ENCODE measurements at regions not wholly inside any gene's neighbourhood (a gene's known extent, or its start where the extent isn't known, plus 50 kb on each side); places are given as distances from the start of the nearest gene placed in this dataset.

DNA sequence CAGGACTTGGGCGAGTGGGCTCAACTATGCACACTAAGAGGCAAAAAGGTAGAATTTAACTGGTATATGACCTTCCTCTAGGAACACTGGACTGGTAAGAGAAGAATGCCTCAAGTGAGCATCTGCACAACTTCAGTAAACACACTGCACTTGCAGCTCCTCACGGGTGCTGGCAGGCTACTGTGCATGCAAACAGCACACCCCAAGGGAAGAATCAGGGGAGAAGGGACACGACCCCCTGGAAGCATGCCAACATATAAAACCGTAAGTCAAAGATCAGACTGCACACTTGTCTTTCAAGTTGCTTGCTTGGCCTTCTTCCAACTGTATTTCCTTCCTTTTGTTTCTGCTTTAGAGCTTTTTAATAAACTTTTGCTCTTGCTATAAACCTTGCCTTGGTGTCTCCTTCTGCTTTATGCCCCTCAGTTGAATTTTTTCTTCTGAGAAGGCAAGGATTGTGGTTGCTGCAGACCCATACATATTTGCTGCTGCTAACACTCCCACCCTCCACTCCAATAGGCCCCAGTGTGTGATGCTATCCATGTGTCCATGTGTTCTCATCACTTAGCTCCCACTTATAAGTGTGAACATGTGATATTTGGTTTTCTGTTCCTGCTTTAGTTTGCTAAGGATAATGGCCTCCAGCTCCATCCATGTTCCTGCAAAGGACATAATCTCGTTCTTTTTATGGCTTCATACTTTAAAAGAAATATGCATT lies 263.7 kb upstream of the SPOPL start:
- Histone ChIP-seq H3K4me2 (ENCODE audit: insufficient read depth, low read length) (no peak overlapping the region), H3K9ac (ENCODE audit: low read depth, low read length) (no peak overlapping the region), H3K79me2 (ENCODE audit: insufficient read depth, low read length) (no peaks in the 10 kb centered on the region), H3K9me3 (ENCODE audit: insufficient read depth, low read length, severe bottlenecking) (no peaks in the 10 kb centered on the region), H3K27ac (ENCODE audit: low read length) (no peak overlapping the region), H3K27me3 (ENCODE audit: insufficient read depth, low read length, poor library complexity) (no peaks in the 10 kb centered on the region), H3K4me3 (ENCODE audit: low read depth in 1 of 2, low read length in 2 of 2) (no peak overlapping the region), H2AFZ (ENCODE audit: low read depth, low read length) (no peak overlapping the region), H3K36me3 (ENCODE audit: insufficient read depth, low read length) (no peaks in the 10 kb centered on the region), H3K4me1 (ENCODE audit: insufficient read depth, low read length) (no peaks in the 10 kb centered on the region), H4K20me1 (ENCODE audit: insufficient read depth, low read length) (no peaks in the 10 kb centered on the region)
- TF ChIP-seq EZH2 (IDR thresholded peaks at IDR 0.05; ENCODE audit: borderline replicate concordance, low read depth, low read length, severe bottlenecking): no peak
- TF ChIP-seq, protein P1, sequence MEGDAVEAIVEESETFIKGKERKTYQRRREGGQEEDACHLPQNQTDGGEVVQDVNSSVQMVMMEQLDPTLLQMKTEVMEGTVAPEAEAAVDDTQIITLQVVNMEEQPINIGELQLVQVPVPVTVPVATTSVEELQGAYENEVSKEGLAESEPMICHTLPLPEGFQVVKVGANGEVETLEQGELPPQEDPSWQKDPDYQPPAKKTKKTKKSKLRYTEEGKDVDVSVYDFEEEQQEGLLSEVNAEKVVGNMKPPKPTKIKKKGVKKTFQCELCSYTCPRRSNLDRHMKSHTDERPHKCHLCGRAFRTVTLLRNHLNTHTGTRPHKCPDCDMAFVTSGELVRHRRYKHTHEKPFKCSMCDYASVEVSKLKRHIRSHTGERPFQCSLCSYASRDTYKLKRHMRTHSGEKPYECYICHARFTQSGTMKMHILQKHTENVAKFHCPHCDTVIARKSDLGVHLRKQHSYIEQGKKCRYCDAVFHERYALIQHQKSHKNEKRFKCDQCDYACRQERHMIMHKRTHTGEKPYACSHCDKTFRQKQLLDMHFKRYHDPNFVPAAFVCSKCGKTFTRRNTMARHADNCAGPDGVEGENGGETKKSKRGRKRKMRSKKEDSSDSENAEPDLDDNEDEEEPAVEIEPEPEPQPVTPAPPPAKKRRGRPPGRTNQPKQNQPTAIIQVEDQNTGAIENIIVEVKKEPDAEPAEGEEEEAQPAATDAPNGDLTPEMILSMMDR (IDR thresholded peaks at IDR 0.05; ENCODE audit: borderline replicate concordance, extremely low read depth, low read length, poor library complexity, severe bottlenecking): no peak
- DNase-seq (no peak), ATAC-seq (ENCODE audit: insufficient read depth, low read depth) (no peak)

DNA sequence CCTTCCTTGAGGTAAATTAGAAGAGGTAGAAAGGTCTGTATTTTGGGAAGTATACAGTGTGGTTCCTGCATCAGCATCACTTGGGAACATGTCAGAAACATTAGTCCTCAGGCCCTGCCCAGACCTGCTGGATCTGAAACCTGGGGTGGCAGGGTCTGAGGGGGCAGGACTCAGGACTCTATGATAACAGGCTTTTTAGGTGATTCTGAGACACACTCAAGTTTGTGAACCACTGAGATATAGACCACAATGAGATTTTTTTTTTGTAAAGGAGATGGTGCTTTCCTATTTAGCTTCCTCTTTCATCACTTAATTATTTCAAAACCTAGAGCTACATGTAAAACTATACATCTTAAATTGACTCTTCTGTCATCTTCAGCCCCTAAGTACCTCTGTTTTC lies 262.7 kb upstream of the SPOPL start:
- no peak for ATAC-seq (ENCODE audit: insufficient read depth, low read depth)
- H3K4me1 ChIP-seq (ENCODE audit: insufficient read depth, low read length): no peaks in the 10 kb centered on the region
- no peak for TF ChIP-seq EZH2 (IDR thresholded peaks at IDR 0.05; ENCODE audit: borderline replicate concordance, low read depth, low read length, severe bottlenecking)
- TF ChIP-seq, protein P1 (IDR thresholded peaks at IDR 0.05; ENCODE audit: borderline replicate concordance, extremely low read depth, low read length, poor library complexity, severe bottlenecking): no peak
- no peaks in the 10 kb centered on the region for H3K79me2 ChIP-seq (ENCODE audit: insufficient read depth, low read length)
- H4K20me1 ChIP-seq (ENCODE audit: insufficient read depth, low read length): no peaks in the 10 kb centered on the region
- H3K27me3 ChIP-seq (ENCODE audit: insufficient read depth, low read length, poor library complexity): no peaks in the 10 kb centered on the region
- no peak overlapping the region for H3K4me2 ChIP-seq (ENCODE audit: insufficient read depth, low read length)
- H3K27ac ChIP-seq (ENCODE audit: low read length): no peak overlapping the region
- no peak overlapping the region for H3K9ac ChIP-seq (ENCODE audit: low read depth, low read length)
- DNase-seq: no peak
- H3K36me3 ChIP-seq (ENCODE audit: insufficient read depth, low read length): no peaks in the 10 kb centered on the region
- no peaks in the 10 kb centered on the region for H3K9me3 ChIP-seq (ENCODE audit: insufficient read depth, low read length, severe bottlenecking)
- H2AFZ ChIP-seq (ENCODE audit: low read depth, low read length): no peak overlapping the region
- no peak overlapping the region for H3K4me3 ChIP-seq (ENCODE audit: low read depth in 1 of 2, low read length in 2 of 2)

GRCh38 chr2:138239902-138240491 lies 261.6 kb upstream of the SPOPL start:
- Histone ChIP-seq H3K9ac (ENCODE audit: low read depth, low read length) (no peak overlapping the region), H3K4me1 (ENCODE audit: insufficient read depth, low read length) (no peaks in the 10 kb centered on the region), H3K27me3 (ENCODE audit: insufficient read depth, low read length, poor library complexity) (no peaks in the 10 kb centered on the region), H3K79me2 (ENCODE audit: insufficient read depth, low read length) (no peaks in the 10 kb centered on the region), H3K36me3 (ENCODE audit: insufficient read depth, low read length) (no peaks in the 10 kb centered on the region), H4K20me1 (ENCODE audit: insufficient read depth, low read length) (no peaks in the 10 kb centered on the region), H3K9me3 (ENCODE audit: insufficient read depth, low read length, severe bottlenecking) (no peaks in the 10 kb centered on the region), H2AFZ (ENCODE audit: low read depth, low read length) (no peak overlapping the region), H3K4me2 (ENCODE audit: insufficient read depth, low read length) (no peak overlapping the region), H3K27ac (ENCODE audit: low read length) (no peak overlapping the region), H3K4me3 (ENCODE audit: low read depth in 1 of 2, low read length in 2 of 2) (no peak overlapping the region)
- TF ChIP-seq, protein P1 (IDR thresholded peaks at IDR 0.05; ENCODE audit: borderline replicate concordance, extremely low read depth, low read length, poor library complexity, severe bottlenecking): no peak
- TF ChIP-seq EZH2 (IDR thresholded peaks at IDR 0.05; ENCODE audit: borderline replicate concordance, low read depth, low read length, severe bottlenecking): no peak
- DNase-seq (no peak), ATAC-seq (ENCODE audit: insufficient read depth, low read depth) (no peak)
